A673 (cell line): ENCODE measurements at regions not wholly inside any gene's neighbourhood (a gene's known extent, or its start where the extent isn't known, plus 50 kb on each side); places are given as distances from the start of the nearest gene placed in this dataset.

Source experiments
- EZH2 ChIP-seq: fragments of 200-600 bp; sonication (generic); IDR thresholded peaks from 2 replicates; pipeline ENCODE4 v1.6.1; 2017; ENCODE audit warnings: borderline replicate concordance, low read depth, mild to moderate bottlenecking, mixed read lengths, antibody characterized with exemption, low read length; ENCODE audit not compliant: poor library complexity, severe bottlenecking
- TF ChIP-seq, protein P1 (sequence below): fragments of 300-800, 200-600 bp; sonication (generic); conservative IDR thresholded peaks from 2 replicates; pipeline ENCODE4 v1.5.1; 2017; ENCODE audit warnings: low read depth, mild to moderate bottlenecking, antibody characterized with exemption, low read length, moderate library complexity, mixed read lengths

DNA sequence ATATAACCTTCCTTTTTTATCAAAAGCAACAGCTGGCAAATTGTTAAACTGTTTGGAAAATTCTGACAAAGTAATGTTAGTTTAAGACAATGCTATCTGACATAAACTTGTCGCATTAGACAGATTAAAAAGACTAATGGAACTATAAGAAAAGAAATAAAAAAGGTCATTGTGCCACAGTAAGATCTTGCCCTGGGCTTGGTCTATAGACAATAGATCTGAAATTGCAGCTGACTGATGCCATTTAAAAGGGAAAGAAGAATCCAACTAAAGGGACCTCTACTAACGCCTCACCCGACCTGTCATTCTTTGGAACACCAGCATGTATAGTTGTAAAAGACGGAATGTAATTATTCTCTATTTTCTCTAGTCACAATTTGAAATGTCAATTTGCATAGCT lies 644.4 kb upstream of the GRAMD2B start:
- TF ChIP-seq, protein P1, sequence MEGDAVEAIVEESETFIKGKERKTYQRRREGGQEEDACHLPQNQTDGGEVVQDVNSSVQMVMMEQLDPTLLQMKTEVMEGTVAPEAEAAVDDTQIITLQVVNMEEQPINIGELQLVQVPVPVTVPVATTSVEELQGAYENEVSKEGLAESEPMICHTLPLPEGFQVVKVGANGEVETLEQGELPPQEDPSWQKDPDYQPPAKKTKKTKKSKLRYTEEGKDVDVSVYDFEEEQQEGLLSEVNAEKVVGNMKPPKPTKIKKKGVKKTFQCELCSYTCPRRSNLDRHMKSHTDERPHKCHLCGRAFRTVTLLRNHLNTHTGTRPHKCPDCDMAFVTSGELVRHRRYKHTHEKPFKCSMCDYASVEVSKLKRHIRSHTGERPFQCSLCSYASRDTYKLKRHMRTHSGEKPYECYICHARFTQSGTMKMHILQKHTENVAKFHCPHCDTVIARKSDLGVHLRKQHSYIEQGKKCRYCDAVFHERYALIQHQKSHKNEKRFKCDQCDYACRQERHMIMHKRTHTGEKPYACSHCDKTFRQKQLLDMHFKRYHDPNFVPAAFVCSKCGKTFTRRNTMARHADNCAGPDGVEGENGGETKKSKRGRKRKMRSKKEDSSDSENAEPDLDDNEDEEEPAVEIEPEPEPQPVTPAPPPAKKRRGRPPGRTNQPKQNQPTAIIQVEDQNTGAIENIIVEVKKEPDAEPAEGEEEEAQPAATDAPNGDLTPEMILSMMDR, result no peak
- TF ChIP-seq EZH2, result no peak
